Neural progenitor cell (in vitro differentiated cells): ENCODE measurements at regions not wholly inside any gene's neighbourhood (a gene's known extent, or its start where the extent isn't known, plus 50 kb on each side); places are given as distances from the start of the nearest gene placed in this dataset.

Source experiments
- DNase-seq: peaks from one replicate; pipeline ENCODE4 v3.0.0-alpha.2; 2016; ENCODE audit warnings: low spot score
- H2AFZ ChIP-seq: fragments of 200-600 bp; sonication (generic); replicated peaks from 2 replicates; pipeline ENCODE4 v1.6.1; 2016; ENCODE audit warnings: antibody characterized with exemption
- H3F3A ChIP-seq: fragments of 200-600 bp; sonication (generic); 2 replicates; pipeline ENCODE4 v1.6.1; 2016; ENCODE audit warnings: antibody characterized with exemption, low read depth
- H3K27ac ChIP-seq: fragments of 200-600 bp; sonication (generic); 2 replicates; pipeline ENCODE4 v1.5.1; 2016; ENCODE audit warnings: mild to moderate bottlenecking
- H3K27me3 ChIP-seq: fragments of 200-600 bp; sonication (generic); 2 replicates; pipeline ENCODE4 v1.6.1; 2016; ENCODE audit warnings: mild to moderate bottlenecking, moderate library complexity
- H3K36me3 ChIP-seq: fragments of 200-600 bp; sonication (generic); 2 replicates; pipeline ENCODE4 v1.5.1; 2016
- H3K4me1 ChIP-seq: fragments of 200-600 bp; sonication (generic); 2 replicates; pipeline ENCODE4 v1.6.1; 2016; ENCODE audit warnings: mixed run types
- H3K4me2 ChIP-seq: fragments of 200-600 bp; sonication (generic); 2 replicates; pipeline ENCODE4 v1.6.1; 2016
- H3K4me3 ChIP-seq: fragments of 200-600 bp; sonication (generic); 2 replicates; pipeline ENCODE4 v1.5.1; 2016
- H3K79me2 ChIP-seq: fragments of 200-600 bp; sonication (generic); 2 replicates; pipeline ENCODE4 v1.6.1; 2016; ENCODE audit warnings: low read depth
- H3K9ac ChIP-seq: fragments of 200-600 bp; sonication (generic); 2 replicates; pipeline ENCODE4 v1.6.1; 2016
- H3K9me3 ChIP-seq: fragments of 200-600 bp; sonication (generic); 2 replicates; pipeline ENCODE4 v1.5.1; 2016; ENCODE audit warnings: low read depth
- H4K20me1 ChIP-seq: fragments of 200-600 bp; sonication (generic); 2 replicates; pipeline ENCODE4 v1.6.1; 2016; ENCODE audit warnings: low read depth
- H3K27ac Mint-ChIP-seq: 3 replicates; pipeline ENCODE4 v1.8.0; 2021; ENCODE audit warnings: mixed read lengths
- H3K27me3 Mint-ChIP-seq: 2 replicates; pipeline ENCODE4 v1.8.0; 2022; ENCODE audit warnings: low read depth, mild to moderate bottlenecking, inconsistent platforms, moderate library complexity, mixed read lengths; ENCODE audit not compliant: insufficient read depth
- H3K36me3 Mint-ChIP-seq: 3 replicates; pipeline ENCODE4 v1.8.0; 2021; ENCODE audit warnings: mixed read lengths
- H3K4me1 Mint-ChIP-seq: 3 replicates; pipeline ENCODE4 v1.8.0; 2021; ENCODE audit warnings: mixed read lengths
- H3K4me3 Mint-ChIP-seq: 3 replicates; pipeline ENCODE4 v1.8.0; 2021; ENCODE audit warnings: mild to moderate bottlenecking, moderate library complexity, mixed read lengths
- H3K9me3 Mint-ChIP-seq: 3 replicates; pipeline ENCODE4 v1.8.0; 2020; ENCODE audit warnings: mixed read lengths
- EZH2 ChIP-seq: fragments of 200-600 bp; sonication (generic); IDR thresholded peaks from 2 replicates; pipeline ENCODE4 v1.6.1; 2017; ENCODE audit warnings: antibody characterized with exemption, mild to moderate bottlenecking, moderate library complexity
- EZH2phosphoT487 ChIP-seq: fragments of 200-600 bp; sonication (generic); IDR thresholded peaks from 2 replicates; pipeline ENCODE4 v1.6.1; 2017; ENCODE audit warnings: antibody characterized with exemption
- TF ChIP-seq, protein P1 (sequence below): fragments of 200-600 bp; sonication (generic); IDR thresholded peaks from 2 replicates; pipeline ENCODE4 v1.5.1; 2017; ENCODE audit warnings: antibody characterized with exemption, mild to moderate bottlenecking

DNA sequence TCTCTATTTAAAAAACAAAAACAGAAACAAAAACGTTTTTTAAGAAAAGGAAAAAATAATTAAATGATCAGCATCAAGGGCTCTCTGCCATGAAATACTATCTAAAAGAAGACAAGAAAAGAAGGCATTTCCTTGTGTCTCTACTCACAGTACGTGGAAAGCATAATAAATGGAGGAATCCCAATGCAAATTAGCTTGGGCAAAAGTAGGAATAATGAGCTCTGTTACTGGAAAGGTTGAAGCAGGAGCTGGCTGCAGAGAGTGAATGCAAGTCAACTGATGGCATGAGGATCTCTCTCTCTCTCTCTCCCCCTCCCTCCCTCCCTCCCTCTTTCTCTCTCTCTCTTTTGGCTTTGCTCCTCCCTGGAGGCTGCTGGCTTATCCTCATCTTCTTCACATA lies 85.9 kb downstream of the TBX3 start:
- no peaks in the 10 kb centered on the region for H3K4me1 ChIP-seq
- no peaks in the 10 kb centered on the region for H3K27me3 ChIP-seq
- H3K79me2 ChIP-seq, result no peaks in the 10 kb centered on the region
- Mint-ChIP-seq H3K4me1 (no peaks in the 10 kb centered on the region), H3K27me3 (peaks cover 2% of the 10 kb centered on the region), H3K36me3 (no peaks in the 10 kb centered on the region), H3K9me3 (peaks cover 10% of the 10 kb centered on the region), H3K4me3 (no peak overlapping the region), H3K27ac (no peak overlapping the region)
- H3K9me3 ChIP-seq, result no peaks in the 10 kb centered on the region
- no peak overlapping the region for H3K4me3 ChIP-seq
- no peak for DNase-seq
- no peak overlapping the region for H3K27ac ChIP-seq
- TF ChIP-seq EZH2phosphoT487, result no peak
- TF ChIP-seq EZH2, result no peak
- TF ChIP-seq, protein P1, sequence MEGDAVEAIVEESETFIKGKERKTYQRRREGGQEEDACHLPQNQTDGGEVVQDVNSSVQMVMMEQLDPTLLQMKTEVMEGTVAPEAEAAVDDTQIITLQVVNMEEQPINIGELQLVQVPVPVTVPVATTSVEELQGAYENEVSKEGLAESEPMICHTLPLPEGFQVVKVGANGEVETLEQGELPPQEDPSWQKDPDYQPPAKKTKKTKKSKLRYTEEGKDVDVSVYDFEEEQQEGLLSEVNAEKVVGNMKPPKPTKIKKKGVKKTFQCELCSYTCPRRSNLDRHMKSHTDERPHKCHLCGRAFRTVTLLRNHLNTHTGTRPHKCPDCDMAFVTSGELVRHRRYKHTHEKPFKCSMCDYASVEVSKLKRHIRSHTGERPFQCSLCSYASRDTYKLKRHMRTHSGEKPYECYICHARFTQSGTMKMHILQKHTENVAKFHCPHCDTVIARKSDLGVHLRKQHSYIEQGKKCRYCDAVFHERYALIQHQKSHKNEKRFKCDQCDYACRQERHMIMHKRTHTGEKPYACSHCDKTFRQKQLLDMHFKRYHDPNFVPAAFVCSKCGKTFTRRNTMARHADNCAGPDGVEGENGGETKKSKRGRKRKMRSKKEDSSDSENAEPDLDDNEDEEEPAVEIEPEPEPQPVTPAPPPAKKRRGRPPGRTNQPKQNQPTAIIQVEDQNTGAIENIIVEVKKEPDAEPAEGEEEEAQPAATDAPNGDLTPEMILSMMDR, result no peak
- H3F3A ChIP-seq, result no peaks in the 10 kb centered on the region
- H3K4me2 ChIP-seq, result no peak overlapping the region
- no peaks in the 10 kb centered on the region for H4K20me1 ChIP-seq
- H3K36me3 ChIP-seq, result no peaks in the 10 kb centered on the region
- H2AFZ ChIP-seq, result no peak overlapping the region
- H3K9ac ChIP-seq, result no peak overlapping the region

DNA sequence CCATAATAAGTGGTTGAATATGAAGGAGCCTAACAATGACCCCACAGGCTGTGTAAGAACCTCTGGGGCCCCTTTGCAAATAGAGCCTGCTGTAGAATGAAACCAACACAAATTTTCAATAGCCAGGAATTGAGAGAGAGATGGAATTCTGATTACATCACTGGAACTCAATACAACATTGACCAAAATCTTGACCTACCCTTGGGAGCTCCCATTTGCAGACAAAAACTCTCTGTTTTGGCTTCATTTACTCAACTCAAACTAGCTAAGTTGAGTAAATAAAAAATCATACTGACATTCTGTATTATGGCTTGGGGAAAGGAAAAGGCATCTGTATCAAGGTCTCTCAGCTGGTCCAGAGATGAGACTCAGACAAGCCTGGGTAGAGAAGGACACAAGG lies 91.0 kb downstream of the TBX3 start:
- Histone ChIP-seq H3F3A (no peaks in the 10 kb centered on the region), H3K4me3 (no peak overlapping the region), H3K4me2 (no peak overlapping the region), H3K4me1 (no peaks in the 10 kb centered on the region), H3K27me3 (no peaks in the 10 kb centered on the region), H3K9me3 (no peaks in the 10 kb centered on the region), H2AFZ (no peak overlapping the region), H3K79me2 (no peaks in the 10 kb centered on the region), H3K9ac (no peak overlapping the region), H3K27ac (no peak overlapping the region), H4K20me1 (no peaks in the 10 kb centered on the region), H3K36me3 (no peaks in the 10 kb centered on the region)
- H3K36me3 Mint-ChIP-seq, result no peaks in the 10 kb centered on the region
- TF ChIP-seq, protein P1, result no peak
- TF ChIP-seq EZH2 (no peak), EZH2phosphoT487 (no peak)
- no peak for DNase-seq
- H3K9me3 Mint-ChIP-seq, result no peaks in the 10 kb centered on the region
- H3K4me1 Mint-ChIP-seq, result no peaks in the 10 kb centered on the region
- no peaks in the 10 kb centered on the region for H3K27me3 Mint-ChIP-seq
- H3K4me3 Mint-ChIP-seq, result no peak overlapping the region
- H3K27ac Mint-ChIP-seq, result no peak overlapping the region

DNA sequence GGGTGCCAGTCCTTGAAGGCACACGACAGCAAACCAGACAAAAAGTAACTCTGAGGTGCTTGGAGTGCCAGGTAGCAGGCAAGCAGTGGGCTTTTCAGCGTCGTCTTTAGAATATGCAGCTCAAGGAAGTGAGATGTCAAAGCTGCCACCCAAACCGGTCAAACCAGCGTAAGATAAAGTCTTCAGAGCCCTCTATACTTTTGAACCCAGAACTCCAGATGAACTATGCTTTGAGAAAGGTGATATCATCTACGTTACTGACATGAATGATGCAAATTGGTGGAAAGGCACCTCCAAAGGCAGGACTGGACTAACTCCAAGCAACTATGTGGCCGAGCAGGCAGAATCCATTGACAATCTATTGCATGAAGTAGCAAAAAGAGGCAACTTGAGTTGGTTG lies 95.9 kb downstream of the TBX3 start:
- H3K27ac ChIP-seq, result no peak overlapping the region
- Mint-ChIP-seq H3K27me3 (no peaks in the 10 kb centered on the region), H3K4me3 (no peak overlapping the region), H3K9me3 (peaks cover 5% of the 10 kb centered on the region), H3K27ac (no peak overlapping the region), H3K4me1 (no peaks in the 10 kb centered on the region), H3K36me3 (no peaks in the 10 kb centered on the region)
- no peak overlapping the region for H3K4me2 ChIP-seq
- no peaks in the 10 kb centered on the region for H3K4me1 ChIP-seq
- no peaks in the 10 kb centered on the region for H3K9me3 ChIP-seq
- no peaks in the 10 kb centered on the region for H4K20me1 ChIP-seq
- no peak for TF ChIP-seq EZH2phosphoT487
- TF ChIP-seq, protein P1, result no peak
- no peak for TF ChIP-seq EZH2
- no peaks in the 10 kb centered on the region for H3K36me3 ChIP-seq
- H3K9ac ChIP-seq, result no peak overlapping the region
- DNase-seq, result no peak
- H2AFZ ChIP-seq, result no peak overlapping the region
- H3F3A ChIP-seq, result no peaks in the 10 kb centered on the region
- no peaks in the 10 kb centered on the region for H3K27me3 ChIP-seq
- H3K4me3 ChIP-seq, result no peak overlapping the region
- no peaks in the 10 kb centered on the region for H3K79me2 ChIP-seq

DNA sequence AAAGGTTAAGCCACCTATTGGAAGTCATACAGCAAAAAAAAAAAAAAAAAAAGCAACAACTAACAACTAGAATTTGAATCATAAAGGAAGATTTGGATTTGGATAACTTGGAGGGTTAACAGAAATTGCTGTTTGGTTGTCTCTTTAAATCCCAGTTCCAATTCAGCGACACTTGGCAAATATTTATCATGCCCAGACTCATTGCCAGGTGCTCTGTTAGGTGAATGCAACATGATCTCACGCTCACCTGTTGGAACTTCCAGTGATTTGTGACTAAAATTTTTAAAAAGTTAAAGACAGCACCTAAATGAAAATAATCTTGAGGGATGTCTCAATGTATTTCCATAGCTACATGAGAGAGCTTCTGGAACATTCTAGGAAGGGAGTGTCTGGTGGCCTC lies 103.7 kb downstream of the TBX3 start:
- H3K4me3 ChIP-seq, result no peak overlapping the region
- no peak overlapping the region for H2AFZ ChIP-seq
- H3K4me2 ChIP-seq, result no peak overlapping the region
- H3K79me2 ChIP-seq, result no peaks in the 10 kb centered on the region
- no peak overlapping the region for H3K27ac Mint-ChIP-seq
- H3K4me1 ChIP-seq, result peaks cover 6% of the 10 kb centered on the region
- H3K4me1 Mint-ChIP-seq, result peaks cover 3% of the 10 kb centered on the region
- DNase-seq, result no peak
- no peaks in the 10 kb centered on the region for H3K36me3 ChIP-seq
- no peak for TF ChIP-seq EZH2
- no peak for TF ChIP-seq EZH2phosphoT487
- TF ChIP-seq, protein P1, result no peak
- no peaks in the 10 kb centered on the region for H3K9me3 Mint-ChIP-seq
- no peaks in the 10 kb centered on the region for H3F3A ChIP-seq
- H3K36me3 Mint-ChIP-seq, result no peaks in the 10 kb centered on the region
- no peaks in the 10 kb centered on the region for H3K27me3 ChIP-seq
- H3K27ac ChIP-seq, result no peak overlapping the region
- H3K4me3 Mint-ChIP-seq, result no peak overlapping the region
- H3K9me3 ChIP-seq, result no peaks in the 10 kb centered on the region
- H4K20me1 ChIP-seq, result no peaks in the 10 kb centered on the region
- H3K27me3 Mint-ChIP-seq, result peaks cover 4% of the 10 kb centered on the region
- no peak overlapping the region for H3K9ac ChIP-seq
